ENCODE measurements at regions not wholly inside any gene's neighbourhood (a gene's known extent, or its start where the extent isn't known, plus 50 kb on each side); places are given as distances from the start of the nearest gene placed in this dataset.
"Not testable (repeated sequence)": the region's sequence is repeated elsewhere in the genome, so short reads cannot be mapped to it uniquely, and the experiment has no call there.

- Mint-ChIP-seq H3K4me1 (no peaks in the 10 kb centered on the region), H3K36me3 (ENCODE audit: low read depth) (no peaks in the 10 kb centered on the region), H3K9me3 (no peaks in the 10 kb centered on the region), H3K27ac (no peak overlapping the region), H3K27me3 (peaks cover 17% of the 10 kb centered on the region), H3K4me3 (no peak overlapping the region)
- no peak for ATAC-seq (replicated peaks)
These were observed 126.1 kb upstream of the CACHD1 start for GRCh38 chr1:64343823-64344190.

- no peak for ATAC-seq (replicated peaks)
- Mint-ChIP-seq H3K36me3 (ENCODE audit: low read depth) (no peaks in the 10 kb centered on the region), H3K4me1 (no peaks in the 10 kb centered on the region)
These were observed 121.5 kb upstream of the CACHD1 start for GRCh38 chr1:64348270-64348960.

GRCh38 chr1:64348961-64349648, 120.8 kb upstream of the CACHD1 start:
- H3K4me1 Mint-ChIP-seq, result no peaks in the 10 kb centered on the region
- no peaks in the 10 kb centered on the region for H3K36me3 Mint-ChIP-seq (ENCODE audit: low read depth)
- H3K9me3 Mint-ChIP-seq, result no peaks in the 10 kb centered on the region
- no peak for ATAC-seq (replicated peaks)
- no peak overlapping the region for H3K4me3 Mint-ChIP-seq
- peaks cover 5% of the 10 kb centered on the region for H3K27me3 Mint-ChIP-seq
- no peak overlapping the region for H3K27ac Mint-ChIP-seq

More at GRCh38 chr1:64348270-64348960, 121.5 kb upstream of the CACHD1 start:
- Mint-ChIP-seq H3K4me3 (no peak overlapping the region), H3K27ac (no peak overlapping the region), H3K27me3 (peaks cover 3% of the 10 kb centered on the region), H3K9me3 (no peaks in the 10 kb centered on the region)

- peaks cover 19% of the 10 kb centered on the region for H3K27me3 Mint-ChIP-seq
- not testable (repeated sequence) for H3K36me3 Mint-ChIP-seq (ENCODE audit: low read depth); ATAC-seq (replicated peaks); H3K4me1 Mint-ChIP-seq; H3K4me3 Mint-ChIP-seq; H3K27ac Mint-ChIP-seq; H3K9me3 Mint-ChIP-seq
These were observed 114.4 kb upstream of the CACHD1 start for GRCh38 chr1:64355534-64355933.

- ATAC-seq (replicated peaks), result no peak
- Mint-ChIP-seq H3K27me3 (peaks cover 19% of the 10 kb centered on the region), H3K9me3 (no peaks in the 10 kb centered on the region), H3K4me1 (no peaks in the 10 kb centered on the region), H3K4me3 (no peak overlapping the region), H3K27ac (no peak overlapping the region), H3K36me3 (ENCODE audit: low read depth) (no peaks in the 10 kb centered on the region)
These were observed 113.2 kb upstream of the CACHD1 start for GRCh38 chr1:64356636-64357256.

- Mint-ChIP-seq H3K4me3 (no peak overlapping the region), H3K9me3 (no peaks in the 10 kb centered on the region), H3K27ac (no peak overlapping the region), H3K36me3 (ENCODE audit: low read depth) (no peaks in the 10 kb centered on the region), H3K27me3 (peaks cover 19% of the 10 kb centered on the region), H3K4me1 (no peaks in the 10 kb centered on the region)
- no peak for ATAC-seq (replicated peaks)
These were observed 112.5 kb upstream of the CACHD1 start for GRCh38 chr1:64357422-64357821.

- Mint-ChIP-seq H3K36me3 (ENCODE audit: low read depth) (no peaks in the 10 kb centered on the region), H3K4me1 (no peaks in the 10 kb centered on the region), H3K27ac (no peak overlapping the region), H3K9me3 (no peaks in the 10 kb centered on the region), H3K4me3 (no peak overlapping the region), H3K27me3 (peaks cover 19% of the 10 kb centered on the region)
- no peak for ATAC-seq (replicated peaks)
These were observed 111.2 kb upstream of the CACHD1 start for GRCh38 chr1:64358692-64359091.

- Mint-ChIP-seq H3K9me3 (no peaks in the 10 kb centered on the region), H3K4me3 (no peak overlapping the region), H3K36me3 (ENCODE audit: low read depth) (no peaks in the 10 kb centered on the region), H3K4me1 (no peaks in the 10 kb centered on the region), H3K27ac (no peak overlapping the region), H3K27me3 (peaks cover 18% of the 10 kb centered on the region)
- ATAC-seq (replicated peaks), result no peak
These were observed 108.0 kb upstream of the CACHD1 start for GRCh38 chr1:64361974-64362373.

GRCh38 chr1:64363111-64363510, 106.8 kb upstream of the CACHD1 start:
- Mint-ChIP-seq H3K4me1 (no peaks in the 10 kb centered on the region), H3K9me3 (no peaks in the 10 kb centered on the region), H3K27ac (no peak overlapping the region), H3K36me3 (ENCODE audit: low read depth) (no peaks in the 10 kb centered on the region), H3K27me3 (peaks cover 14% of the 10 kb centered on the region), H3K4me3 (no peak overlapping the region)
- no peak for ATAC-seq (replicated peaks)

GRCh38 chr1:64363616-64364015, 106.3 kb upstream of the CACHD1 start:
- Mint-ChIP-seq H3K27ac (no peak overlapping the region), H3K4me3 (no peak overlapping the region), H3K9me3 (no peaks in the 10 kb centered on the region), H3K4me1 (no peaks in the 10 kb centered on the region), H3K27me3 (peaks cover 13% of the 10 kb centered on the region), H3K36me3 (ENCODE audit: low read depth) (no peaks in the 10 kb centered on the region)
- ATAC-seq (replicated peaks), result no peak

GRCh38 chr1:64366821-64367220, 103.1 kb upstream of the CACHD1 start:
- H3K9me3 Mint-ChIP-seq, result no peaks in the 10 kb centered on the region
- H3K27me3 Mint-ChIP-seq, result peaks cover 7% of the 10 kb centered on the region
- H3K4me1 Mint-ChIP-seq, result no peaks in the 10 kb centered on the region
- no peak for ATAC-seq (replicated peaks)
- no peak overlapping the region for H3K4me3 Mint-ChIP-seq
- H3K27ac Mint-ChIP-seq, result no peak overlapping the region
- no peaks in the 10 kb centered on the region for H3K36me3 Mint-ChIP-seq (ENCODE audit: low read depth)

GRCh38 chr1:64368344-64368743, 101.6 kb upstream of the CACHD1 start:
- ATAC-seq (replicated peaks), result no peak
- H3K9me3 Mint-ChIP-seq, result no peaks in the 10 kb centered on the region
- H3K4me3 Mint-ChIP-seq, result no peak overlapping the region
- peaks cover 7% of the 10 kb centered on the region for H3K27me3 Mint-ChIP-seq
- no peaks in the 10 kb centered on the region for H3K4me1 Mint-ChIP-seq
- no peak overlapping the region for H3K27ac Mint-ChIP-seq
- no peaks in the 10 kb centered on the region for H3K36me3 Mint-ChIP-seq (ENCODE audit: low read depth)

GRCh38 chr1:64378826-64379225, 91.1 kb upstream of the CACHD1 start:
- H3K4me1 Mint-ChIP-seq, result no peaks in the 10 kb centered on the region
- H3K4me3 Mint-ChIP-seq, result no peak overlapping the region
- ATAC-seq (replicated peaks), result no peak
- no peak overlapping the region for H3K27ac Mint-ChIP-seq
- no peaks in the 10 kb centered on the region for H3K36me3 Mint-ChIP-seq (ENCODE audit: low read depth)
- H3K9me3 Mint-ChIP-seq, result no peaks in the 10 kb centered on the region
- peaks cover 20% of the 10 kb centered on the region for H3K27me3 Mint-ChIP-seq

GRCh38 chr1:64387389-64388285, 82.3 kb upstream of the CACHD1 start:
- peaks cover 14% of the 10 kb centered on the region for H3K27me3 Mint-ChIP-seq
- H3K36me3 Mint-ChIP-seq (ENCODE audit: low read depth), result no peaks in the 10 kb centered on the region
- no peak overlapping the region for H3K4me3 Mint-ChIP-seq
- H3K4me1 Mint-ChIP-seq, result no peaks in the 10 kb centered on the region
- H3K27ac Mint-ChIP-seq, result no peak overlapping the region
- H3K9me3 Mint-ChIP-seq, result no peaks in the 10 kb centered on the region
- ATAC-seq (replicated peaks), result no peak

Data from activated T-helper 17 cell treated with anti-CD3 and anti-CD28 coated beads, Interleukin-2, amount 50 U/mL, for 72 hours (primary cell).